OCI-LY3 (cell line): ENCODE measurements at regions not wholly inside any gene's neighbourhood (a gene's known extent, or its start where the extent isn't known, plus 50 kb on each side); places are given as distances from the start of the nearest gene placed in this dataset.

Experiments used
- H2AFZ ChIP-seq: fragments of 200-600, 300-600 bp; shearing (Covaris generic); 2 replicates; pipeline ENCODE4 v1.6.0; 2014; ENCODE audit warnings: antibody characterized with exemption, low read depth, low read length
- H3K27ac ChIP-seq: fragments of 200-600, 300-600 bp; sonication (generic); 2 replicates; pipeline ENCODE4 v1.5.1; 2014; ENCODE audit warnings: mild to moderate bottlenecking, low read length, moderate library complexity, mixed read lengths
- H3K27me3 ChIP-seq: fragments of 200-600, 300-600 bp; sonication (generic); 2 replicates; pipeline ENCODE4 v1.6.1; 2014; ENCODE audit warnings: low read depth, low read length, mixed read lengths
- H3K36me3 ChIP-seq: fragments of 200-600, 300-600 bp; sonication (generic); replicated peaks from 2 replicates; pipeline ENCODE3; 2014; ENCODE audit warnings: low read depth, low read length, mixed read lengths
- H3K4me1 ChIP-seq: fragments of 300-600, 200-600 bp; sonication (generic); 2 replicates; pipeline ENCODE4 v1.6.1; 2014; ENCODE audit warnings: low read length, mixed read lengths
- H3K4me2 ChIP-seq: fragments of 200-600, 300-600 bp; sonication (generic); 2 replicates; pipeline ENCODE4 v1.6.1; 2014; ENCODE audit warnings: low read length, mixed read lengths
- H3K4me3 ChIP-seq: fragments of 300-600, 200-600 bp; sonication (generic); 2 replicates; pipeline ENCODE4 v1.5.1; 2014; ENCODE audit warnings: antibody characterized with exemption, mild to moderate bottlenecking, low read length, moderate library complexity
- H3K79me2 ChIP-seq: fragments of 300-600, 200-600 bp; shearing (Covaris generic); 2 replicates; pipeline ENCODE4 v1.6.1; 2014; ENCODE audit warnings: mild to moderate bottlenecking, low read length, mixed read lengths
- H3K9ac ChIP-seq: fragments of 300-600, 200-600 bp; shearing (Covaris generic); 2 replicates; pipeline ENCODE4 v1.6.0; 2014; ENCODE audit warnings: mild to moderate bottlenecking, low read length, moderate library complexity
- H3K9me3 ChIP-seq: fragments of 200-600, 300-600 bp; shearing (Covaris generic); 2 replicates; pipeline ENCODE4 v1.6.1; 2014; ENCODE audit warnings: low read length, mixed read lengths; ENCODE audit not compliant: insufficient read depth
- H4K20me1 ChIP-seq: fragments of 200-600, 300-600 bp; sonication (generic); 2 replicates; pipeline ENCODE4 v1.6.1; 2016; ENCODE audit warnings: low read length, mixed read lengths; ENCODE audit not compliant: insufficient read depth
- EZH2phosphoT487 ChIP-seq: fragments of 200-600 bp; shearing (Covaris generic); IDR thresholded peaks from 2 replicates; pipeline ENCODE4 v1.6.1; 2018; ENCODE audit warnings: antibody characterized with exemption, mixed run types, low read depth
- TF ChIP-seq, protein P1 (sequence below): fragments of 200-600, 300-600 bp; sonication (generic); IDR thresholded peaks from 2 replicates; pipeline ENCODE4 v1.5.1; 2014; ENCODE audit warnings: antibody characterized with exemption, low read length, low read depth

DNA sequence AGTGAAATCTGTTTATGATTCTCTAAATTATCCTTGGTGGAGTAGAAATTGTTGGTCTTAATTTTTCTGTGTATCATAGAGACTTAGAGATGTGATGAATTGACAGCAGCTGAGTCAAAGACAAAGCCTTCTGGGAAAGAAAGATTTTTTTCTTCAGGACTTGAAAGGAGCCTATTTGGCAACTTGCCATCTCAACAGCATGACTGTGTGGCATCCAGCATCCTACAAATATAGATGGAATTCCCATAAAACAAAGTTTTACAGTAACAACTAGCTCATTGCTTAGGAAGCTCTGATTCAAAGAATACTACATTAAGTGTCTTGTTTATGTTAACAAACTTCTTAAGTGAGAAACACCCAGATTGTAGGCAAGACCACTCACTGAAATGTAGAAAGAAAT lies 79.2 kb upstream of the SETBP1 start:
- Histone ChIP-seq H3K9me3 (no peaks in the 10 kb centered on the region), H2AFZ (no peak overlapping the region), H3K4me3 (no peak overlapping the region), H3K4me2 (no peak overlapping the region), H3K27ac (no peak overlapping the region), H3K36me3 (no peaks in the 10 kb centered on the region), H3K4me1 (peaks cover 20% of the 10 kb centered on the region), H3K27me3 (no peaks in the 10 kb centered on the region), H3K79me2 (no peaks in the 10 kb centered on the region), H3K9ac (no peak overlapping the region), H4K20me1 (no peaks in the 10 kb centered on the region)
- TF ChIP-seq, protein P1, sequence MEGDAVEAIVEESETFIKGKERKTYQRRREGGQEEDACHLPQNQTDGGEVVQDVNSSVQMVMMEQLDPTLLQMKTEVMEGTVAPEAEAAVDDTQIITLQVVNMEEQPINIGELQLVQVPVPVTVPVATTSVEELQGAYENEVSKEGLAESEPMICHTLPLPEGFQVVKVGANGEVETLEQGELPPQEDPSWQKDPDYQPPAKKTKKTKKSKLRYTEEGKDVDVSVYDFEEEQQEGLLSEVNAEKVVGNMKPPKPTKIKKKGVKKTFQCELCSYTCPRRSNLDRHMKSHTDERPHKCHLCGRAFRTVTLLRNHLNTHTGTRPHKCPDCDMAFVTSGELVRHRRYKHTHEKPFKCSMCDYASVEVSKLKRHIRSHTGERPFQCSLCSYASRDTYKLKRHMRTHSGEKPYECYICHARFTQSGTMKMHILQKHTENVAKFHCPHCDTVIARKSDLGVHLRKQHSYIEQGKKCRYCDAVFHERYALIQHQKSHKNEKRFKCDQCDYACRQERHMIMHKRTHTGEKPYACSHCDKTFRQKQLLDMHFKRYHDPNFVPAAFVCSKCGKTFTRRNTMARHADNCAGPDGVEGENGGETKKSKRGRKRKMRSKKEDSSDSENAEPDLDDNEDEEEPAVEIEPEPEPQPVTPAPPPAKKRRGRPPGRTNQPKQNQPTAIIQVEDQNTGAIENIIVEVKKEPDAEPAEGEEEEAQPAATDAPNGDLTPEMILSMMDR = no peak
- TF ChIP-seq EZH2phosphoT487 = no peak

- no peak overlapping the region for H3K27ac ChIP-seq
- no peaks in the 10 kb centered on the region for H3K36me3 ChIP-seq
- no peaks in the 10 kb centered on the region for H4K20me1 ChIP-seq
- no peaks in the 10 kb centered on the region for H3K79me2 ChIP-seq
- H3K4me3 ChIP-seq = no peak overlapping the region
- H3K27me3 ChIP-seq = no peaks in the 10 kb centered on the region
- no peaks in the 10 kb centered on the region for H3K9me3 ChIP-seq
- no peak overlapping the region for H3K9ac ChIP-seq
- no peak overlapping the region for H2AFZ ChIP-seq
- H3K4me1 ChIP-seq = peaks cover 14% of the 10 kb centered on the region
- no peak overlapping the region for H3K4me2 ChIP-seq
- TF ChIP-seq, protein P1 = no peak
Observed at GRCh38 chr18:44602380-44602779, 78.3 kb upstream of the SETBP1 start.

DNA sequence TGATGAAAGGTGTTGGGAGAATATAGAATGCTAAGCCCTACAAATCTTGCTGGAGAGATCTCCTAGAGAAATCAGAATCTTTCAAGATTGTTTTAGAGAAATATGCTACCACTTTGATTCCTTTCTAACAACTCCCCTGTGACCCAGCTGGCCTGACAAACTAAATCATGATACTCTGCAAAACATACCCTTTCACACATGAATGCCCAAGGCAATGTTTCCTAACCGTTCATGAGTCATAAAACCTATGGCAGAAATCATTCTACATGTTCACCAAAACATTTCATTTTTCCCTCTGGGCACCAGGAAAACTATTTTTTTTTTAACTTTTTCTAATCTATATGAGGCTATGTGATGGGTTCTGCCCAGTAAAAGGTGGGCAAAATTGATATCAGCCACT lies 77.8 kb upstream of the SETBP1 start:
- Histone ChIP-seq H3K27ac (no peak overlapping the region), H3K9ac (no peak overlapping the region), H3K27me3 (no peaks in the 10 kb centered on the region), H4K20me1 (no peaks in the 10 kb centered on the region), H2AFZ (no peak overlapping the region), H3K4me2 (no peak overlapping the region), H3K79me2 (no peaks in the 10 kb centered on the region), H3K36me3 (no peaks in the 10 kb centered on the region), H3K9me3 (no peaks in the 10 kb centered on the region), H3K4me1 (peaks cover 11% of the 10 kb centered on the region; the same call in 1 of the 2 replicates), H3K4me3 (no peak overlapping the region)
- TF ChIP-seq, protein P1 = no peak
- TF ChIP-seq EZH2phosphoT487 = no peak

DNA sequence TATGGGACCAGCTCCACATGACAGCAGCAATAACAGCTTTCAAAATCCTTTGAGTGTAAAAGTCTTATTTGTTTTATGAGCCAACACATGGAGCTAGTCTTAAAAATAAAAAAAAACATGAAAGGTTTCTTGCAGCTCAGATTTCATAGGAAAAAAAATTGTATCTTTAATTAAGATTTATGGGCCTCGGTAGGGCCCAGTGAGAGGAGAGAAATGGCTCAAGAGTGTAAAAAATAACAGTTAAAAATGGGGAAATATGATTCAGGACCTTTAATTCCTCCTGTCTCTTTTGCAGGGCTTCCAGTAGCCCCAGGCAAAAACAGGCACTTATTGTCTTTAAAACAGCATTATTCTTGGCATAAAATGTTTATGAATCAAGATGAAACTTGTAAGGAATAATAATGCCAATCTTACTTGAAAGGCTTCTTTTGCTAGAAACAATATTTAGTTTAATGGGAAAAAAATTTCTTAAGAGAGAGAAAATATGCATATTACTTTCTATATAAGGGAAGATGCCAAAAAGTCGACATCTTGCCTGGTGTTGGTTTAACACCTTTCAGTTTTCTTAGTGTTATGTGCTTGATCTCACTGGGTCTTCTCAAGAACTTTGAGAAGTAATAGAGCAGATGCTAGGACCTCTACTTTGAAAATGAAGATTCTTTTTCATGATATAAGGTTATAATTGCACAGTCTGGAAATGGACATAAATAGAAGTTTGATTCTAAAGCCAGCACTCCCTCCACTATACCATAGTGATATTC lies 71.3 kb upstream of the SETBP1 start:
- Histone ChIP-seq H3K4me3 (no peak overlapping the region), H3K9ac (no peak overlapping the region), H2AFZ (no peak overlapping the region), H3K4me1 (no peaks in the 10 kb centered on the region), H3K36me3 (no peaks in the 10 kb centered on the region), H4K20me1 (no peaks in the 10 kb centered on the region), H3K27ac (no peak overlapping the region), H3K79me2 (no peaks in the 10 kb centered on the region), H3K27me3 (no peaks in the 10 kb centered on the region), H3K4me2 (no peak overlapping the region), H3K9me3 (no peaks in the 10 kb centered on the region)
- TF ChIP-seq, protein P1 = no peak
- no peak for TF ChIP-seq EZH2phosphoT487
